ENCODE measurements at regions not wholly inside any gene's neighbourhood (a gene's known extent, or its start where the extent isn't known, plus 50 kb on each side); places are given as distances from the start of the nearest gene placed in this dataset.

DNA sequence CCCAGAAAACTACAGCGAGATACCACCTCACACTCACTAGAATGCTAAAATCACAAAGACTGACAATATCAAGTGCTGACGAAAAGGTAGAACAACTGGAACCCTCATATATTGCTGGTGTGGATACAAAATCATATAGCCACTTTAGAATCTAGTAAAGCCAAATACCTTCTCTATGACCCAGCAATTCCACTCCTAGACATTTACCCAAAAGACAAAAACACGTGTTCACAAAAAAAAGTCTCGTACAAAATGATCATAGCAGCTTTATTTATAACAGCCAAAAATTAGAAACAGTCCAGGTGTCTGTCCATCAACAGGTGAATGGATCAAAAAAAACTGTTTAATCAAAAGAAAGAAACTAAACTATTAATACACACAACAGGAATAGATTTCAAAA lies 126.6 kb downstream of the ZFP36L2 start:
- TF ChIP-seq YY1 (IDR thresholded peaks at IDR 0.05) (no peak), NR2F2 (IDR thresholded peaks at IDR 0.05) (no peak), TAF1 (conservative IDR thresholded peaks at IDR 0.05) (no peak)
- TF ChIP-seq, protein P1, sequence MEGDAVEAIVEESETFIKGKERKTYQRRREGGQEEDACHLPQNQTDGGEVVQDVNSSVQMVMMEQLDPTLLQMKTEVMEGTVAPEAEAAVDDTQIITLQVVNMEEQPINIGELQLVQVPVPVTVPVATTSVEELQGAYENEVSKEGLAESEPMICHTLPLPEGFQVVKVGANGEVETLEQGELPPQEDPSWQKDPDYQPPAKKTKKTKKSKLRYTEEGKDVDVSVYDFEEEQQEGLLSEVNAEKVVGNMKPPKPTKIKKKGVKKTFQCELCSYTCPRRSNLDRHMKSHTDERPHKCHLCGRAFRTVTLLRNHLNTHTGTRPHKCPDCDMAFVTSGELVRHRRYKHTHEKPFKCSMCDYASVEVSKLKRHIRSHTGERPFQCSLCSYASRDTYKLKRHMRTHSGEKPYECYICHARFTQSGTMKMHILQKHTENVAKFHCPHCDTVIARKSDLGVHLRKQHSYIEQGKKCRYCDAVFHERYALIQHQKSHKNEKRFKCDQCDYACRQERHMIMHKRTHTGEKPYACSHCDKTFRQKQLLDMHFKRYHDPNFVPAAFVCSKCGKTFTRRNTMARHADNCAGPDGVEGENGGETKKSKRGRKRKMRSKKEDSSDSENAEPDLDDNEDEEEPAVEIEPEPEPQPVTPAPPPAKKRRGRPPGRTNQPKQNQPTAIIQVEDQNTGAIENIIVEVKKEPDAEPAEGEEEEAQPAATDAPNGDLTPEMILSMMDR (IDR thresholded peaks at IDR 0.05; ENCODE audit: low read depth, low read length, missing input control): no peak
- TF ChIP-seq, protein P2, sequence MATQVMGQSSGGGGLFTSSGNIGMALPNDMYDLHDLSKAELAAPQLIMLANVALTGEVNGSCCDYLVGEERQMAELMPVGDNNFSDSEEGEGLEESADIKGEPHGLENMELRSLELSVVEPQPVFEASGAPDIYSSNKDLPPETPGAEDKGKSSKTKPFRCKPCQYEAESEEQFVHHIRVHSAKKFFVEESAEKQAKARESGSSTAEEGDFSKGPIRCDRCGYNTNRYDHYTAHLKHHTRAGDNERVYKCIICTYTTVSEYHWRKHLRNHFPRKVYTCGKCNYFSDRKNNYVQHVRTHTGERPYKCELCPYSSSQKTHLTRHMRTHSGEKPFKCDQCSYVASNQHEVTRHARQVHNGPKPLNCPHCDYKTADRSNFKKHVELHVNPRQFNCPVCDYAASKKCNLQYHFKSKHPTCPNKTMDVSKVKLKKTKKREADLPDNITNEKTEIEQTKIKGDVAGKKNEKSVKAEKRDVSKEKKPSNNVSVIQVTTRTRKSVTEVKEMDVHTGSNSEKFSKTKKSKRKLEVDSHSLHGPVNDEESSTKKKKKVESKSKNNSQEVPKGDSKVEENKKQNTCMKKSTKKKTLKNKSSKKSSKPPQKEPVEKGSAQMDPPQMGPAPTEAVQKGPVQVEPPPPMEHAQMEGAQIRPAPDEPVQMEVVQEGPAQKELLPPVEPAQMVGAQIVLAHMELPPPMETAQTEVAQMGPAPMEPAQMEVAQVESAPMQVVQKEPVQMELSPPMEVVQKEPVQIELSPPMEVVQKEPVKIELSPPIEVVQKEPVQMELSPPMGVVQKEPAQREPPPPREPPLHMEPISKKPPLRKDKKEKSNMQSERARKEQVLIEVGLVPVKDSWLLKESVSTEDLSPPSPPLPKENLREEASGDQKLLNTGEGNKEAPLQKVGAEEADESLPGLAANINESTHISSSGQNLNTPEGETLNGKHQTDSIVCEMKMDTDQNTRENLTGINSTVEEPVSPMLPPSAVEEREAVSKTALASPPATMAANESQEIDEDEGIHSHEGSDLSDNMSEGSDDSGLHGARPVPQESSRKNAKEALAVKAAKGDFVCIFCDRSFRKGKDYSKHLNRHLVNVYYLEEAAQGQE (IDR thresholded peaks at IDR 0.05): no peak

Data from liver (tissue), 3 donors.